ENCODE measurements at regions not wholly inside any gene's neighbourhood (a gene's known extent, or its start where the extent isn't known, plus 50 kb on each side); places are given as distances from the start of the nearest gene placed in this dataset.
"Not testable (repeated sequence)": the region's sequence is repeated elsewhere in the genome, so short reads cannot be mapped to it uniquely, and the experiment has no call there.

GRCh38 chr4:143815375-143815774 is 90.0 kb downstream of the GYPE start:
- TF ChIP-seq CTCF, POLR2A (IDR thresholded peaks at IDR 0.05): not testable (repeated sequence)

Measured in prostate gland (tissue), 2 donors.